PC-3 (cell line): ENCODE measurements at regions not wholly inside any gene's neighbourhood (a gene's known extent, or its start where the extent isn't known, plus 50 kb on each side); places are given as distances from the start of the nearest gene placed in this dataset.
"Not testable (repeated sequence)": the region's sequence is repeated elsewhere in the genome, so short reads cannot be mapped to it uniquely, and the experiment has no call there.

Experiments
- ATAC-seq: fragments of 200-7000 bp; cut with Tn5 transposase; 2 replicates; pipeline ENCODE4 v1.9.1; 2020; ENCODE audit warnings: mild to moderate bottlenecking, moderate library complexity
- BruUV-seq: library from RNA; stranded (reverse); fragments of 400-500 nt; replicated peaks from 2 replicates; lab custom pipeline; 2021; lab: Mats Ljungman, UMichigan
- CTCF ChIA-PET: fragments of 300-600 bp; sonication (Branson Sonifier 250); formaldehyde crosslinking; loops from one replicate; lab custom pipeline; 2022; ENCODE audit warnings: antibody characterized with exemption; lab: Charles Lee
- POLR2A ChIA-PET: fragments of 300-600 bp; sonication (Branson Sonifier 250); formaldehyde crosslinking; loops from one replicate; lab custom pipeline; 2022; ENCODE audit warnings: antibody characterized with exemption; ENCODE audit not compliant: unreplicated experiment; lab: Charles Lee
- DNase-seq: peaks from one replicate; pipeline ENCODE4 v3.0.0-alpha.2; 2015
- H2AFZ ChIP-seq: fragments of 300-600 bp; sonication (generic); 2 replicates; pipeline ENCODE4 v1.6.0; 2016; ENCODE audit warnings: antibody characterized with exemption, low read length
- H3F3A ChIP-seq: fragments of 300-600 bp; sonication (generic); one replicate; pipeline ENCODE4 v1.6.0; 2017; ENCODE audit warnings: antibody characterized with exemption, low read length, control low read depth, mild to moderate bottlenecking; ENCODE audit not compliant: unreplicated experiment
- H3K27ac ChIP-seq: fragments of 300-600 bp; sonication (generic); 2 replicates; pipeline ENCODE4 v1.5.1; 2016; ENCODE audit warnings: mild to moderate bottlenecking, low read length
- H3K27me3 ChIP-seq: fragments of 300-600 bp; sonication (generic); 2 replicates; pipeline ENCODE4 v1.6.1; 2016; ENCODE audit warnings: low read length, mixed read lengths
- H3K36me3 ChIP-seq: fragments of 300-600 bp; sonication (generic); 2 replicates; pipeline ENCODE4 v1.6.1; 2016; ENCODE audit warnings: low read depth, mixed run types, low read length, mixed read lengths
- H3K4me1 ChIP-seq: fragments of 300-600 bp; sonication (generic); 2 replicates; pipeline ENCODE4 v1.5.1; 2016; ENCODE audit warnings: low read length; ENCODE audit not compliant: insufficient read depth
- H3K4me2 ChIP-seq: fragments of 300-600 bp; sonication (generic); 2 replicates; pipeline ENCODE4 v1.6.0; 2016; ENCODE audit warnings: low read length
- H3K4me3 ChIP-seq: fragments of 300-600 bp; sonication (generic); 2 replicates; pipeline ENCODE4 v1.5.1; 2016; ENCODE audit warnings: mild to moderate bottlenecking, low read length, mixed read lengths
- H3K79me2 ChIP-seq: fragments of 300-600 bp; sonication (generic); 2 replicates; pipeline ENCODE4 v1.6.1; 2017; ENCODE audit warnings: low read length, mixed read lengths
- H3K9ac ChIP-seq: fragments of 300-600 bp; sonication (generic); 2 replicates; pipeline ENCODE4 v1.6.0; 2016; ENCODE audit warnings: mild to moderate bottlenecking, low read length
- H3K9me2 ChIP-seq: fragments of 300-600 bp; sonication (generic); replicated peaks from 2 replicates; pipeline ENCODE4 v1.6.1; 2016; ENCODE audit warnings: mixed run types, low read length, mixed read lengths
- H3K9me3 ChIP-seq: fragments of 300-600 bp; sonication (generic); 2 replicates; pipeline ENCODE4 v1.6.1; 2016; ENCODE audit warnings: low read length, mixed read lengths
- H4K20me1 ChIP-seq: fragments of 300-600 bp; sonication (generic); 2 replicates; pipeline ENCODE4 v1.6.1; 2016; ENCODE audit warnings: low read length, mixed read lengths
- EZH2 ChIP-seq: fragments of 300-600 bp; sonication (generic); IDR thresholded peaks from one replicate; pipeline ENCODE4 v1.6.1; 2017; ENCODE audit warnings: antibody characterized with exemption, mild to moderate bottlenecking, low read length; ENCODE audit not compliant: unreplicated experiment
- EZH2phosphoT487 ChIP-seq: fragments of 300-600 bp; sonication (generic); IDR thresholded peaks from 2 replicates; pipeline ENCODE4 v1.6.1; 2018; ENCODE audit warnings: mild to moderate bottlenecking, antibody characterized with exemption, low read length, borderline replicate concordance
- intact Hi-C: fragments of 100-400 bp; cut with micrococcal nuclease; formaldehyde crosslinking; loops from 2 replicates; pipeline ENCODE4 v1.9.0; 2023
- TF ChIP-seq, protein P1 (sequence below): fragments of 300-600 bp; sonication (generic); conservative IDR thresholded peaks from 2 replicates; pipeline ENCODE4 v1.5.1; 2017; ENCODE audit warnings: antibody characterized with exemption, low read depth, mild to moderate bottlenecking, low read length

DNA sequence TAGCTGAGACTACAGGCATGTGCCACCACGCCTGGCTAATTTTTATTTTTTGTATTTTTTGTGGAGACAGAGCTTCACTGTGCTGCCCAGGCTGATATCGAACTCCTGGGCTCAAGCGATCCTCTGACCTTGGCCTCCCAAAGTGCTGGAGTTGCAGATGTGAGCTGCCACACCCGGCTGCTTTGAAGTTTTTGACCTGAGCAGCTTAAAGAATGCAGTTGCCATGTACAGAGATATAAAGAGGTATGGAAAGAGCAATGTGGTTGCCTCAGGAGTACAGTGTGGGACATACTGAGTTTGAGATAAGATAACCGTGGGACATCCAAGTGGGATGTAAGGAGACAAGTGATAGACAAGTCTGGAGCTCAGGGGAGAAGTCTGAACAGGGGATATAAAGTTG is 82.7 kb upstream of the LSM14A start:
- no peak overlapping the region for H3K27ac ChIP-seq
- H3F3A ChIP-seq, result no peaks in the 10 kb centered on the region
- no peak overlapping the region for H3K4me2 ChIP-seq
- no peaks in the 10 kb centered on the region for H4K20me1 ChIP-seq
- H3K9me2 ChIP-seq, result no peaks in the 10 kb centered on the region
- DNase-seq (no peak), ATAC-seq (no peak)
- H3K79me2 ChIP-seq, result no peaks in the 10 kb centered on the region
- TF ChIP-seq, protein P1, sequence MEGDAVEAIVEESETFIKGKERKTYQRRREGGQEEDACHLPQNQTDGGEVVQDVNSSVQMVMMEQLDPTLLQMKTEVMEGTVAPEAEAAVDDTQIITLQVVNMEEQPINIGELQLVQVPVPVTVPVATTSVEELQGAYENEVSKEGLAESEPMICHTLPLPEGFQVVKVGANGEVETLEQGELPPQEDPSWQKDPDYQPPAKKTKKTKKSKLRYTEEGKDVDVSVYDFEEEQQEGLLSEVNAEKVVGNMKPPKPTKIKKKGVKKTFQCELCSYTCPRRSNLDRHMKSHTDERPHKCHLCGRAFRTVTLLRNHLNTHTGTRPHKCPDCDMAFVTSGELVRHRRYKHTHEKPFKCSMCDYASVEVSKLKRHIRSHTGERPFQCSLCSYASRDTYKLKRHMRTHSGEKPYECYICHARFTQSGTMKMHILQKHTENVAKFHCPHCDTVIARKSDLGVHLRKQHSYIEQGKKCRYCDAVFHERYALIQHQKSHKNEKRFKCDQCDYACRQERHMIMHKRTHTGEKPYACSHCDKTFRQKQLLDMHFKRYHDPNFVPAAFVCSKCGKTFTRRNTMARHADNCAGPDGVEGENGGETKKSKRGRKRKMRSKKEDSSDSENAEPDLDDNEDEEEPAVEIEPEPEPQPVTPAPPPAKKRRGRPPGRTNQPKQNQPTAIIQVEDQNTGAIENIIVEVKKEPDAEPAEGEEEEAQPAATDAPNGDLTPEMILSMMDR, result no peak
- TF ChIP-seq EZH2phosphoT487 (no peak), EZH2 (no peak)
- H3K27me3 ChIP-seq, result no peaks in the 10 kb centered on the region
- no peaks in the 10 kb centered on the region for H3K9me3 ChIP-seq
- H3K4me3 ChIP-seq, result no peak overlapping the region
- CTCF ChIA-PET, result no interaction called here
- peaks cover 10% of the 10 kb centered on the region for H3K4me1 ChIP-seq
- POLR2A ChIA-PET, result no interaction called here
- no peak overlapping the region for H3K9ac ChIP-seq
- no TSS peak for BruUV-seq
- H3K36me3 ChIP-seq, result no peaks in the 10 kb centered on the region
- intact Hi-C loops, result no loop called here
- no peak overlapping the region for H2AFZ ChIP-seq

DNA sequence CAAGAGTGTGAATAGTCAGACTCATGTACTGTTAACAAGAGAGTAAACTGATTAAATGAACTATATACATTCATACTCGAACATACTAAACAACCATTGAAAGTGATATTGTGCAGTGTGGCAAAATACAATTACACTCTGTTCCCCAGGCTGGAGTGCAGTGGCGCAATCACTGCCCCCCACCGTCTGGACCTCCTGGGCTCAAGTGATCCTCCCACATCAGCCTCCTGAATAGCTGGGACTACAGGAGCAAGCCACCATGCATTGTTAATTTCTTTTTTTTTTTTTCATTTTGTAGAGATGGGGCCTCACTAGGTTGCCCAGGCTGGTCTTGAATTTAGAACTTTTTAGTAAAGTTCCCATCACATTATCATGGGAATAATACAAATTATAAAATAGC is 77.3 kb upstream of the LSM14A start:
- Histone ChIP-seq H3K27me3 (no peaks in the 10 kb centered on the region), H3K27ac (no peak overlapping the region), H3K79me2 (no peaks in the 10 kb centered on the region), H2AFZ (no peak overlapping the region), H3K4me3 (no peak overlapping the region), H4K20me1 (no peaks in the 10 kb centered on the region), H3K4me1 (0 out of 2 replicates have a peak, but pooled peaks cover 3% of the 10 kb centered on the region), H3K9ac (no peak overlapping the region), H3K4me2 (no peak overlapping the region), H3K9me2 (no peaks in the 10 kb centered on the region), H3K36me3 (no peaks in the 10 kb centered on the region), H3K9me3 (no peaks in the 10 kb centered on the region), H3F3A (no peaks in the 10 kb centered on the region)
- TF ChIP-seq EZH2phosphoT487 (no peak), EZH2 (no peak)
- TF ChIP-seq, protein P1, result no peak
- POLR2A ChIA-PET, result no interaction called here
- intact Hi-C loops, result loop anchor here (5.0 kb wide), 1 partner anchor 98 kb away; no protein-coding TSS in a partner anchor
- no TSS peak for BruUV-seq
- DNase-seq (no peak), ATAC-seq (no peak)
- CTCF ChIA-PET, result no interaction called here

DNA sequence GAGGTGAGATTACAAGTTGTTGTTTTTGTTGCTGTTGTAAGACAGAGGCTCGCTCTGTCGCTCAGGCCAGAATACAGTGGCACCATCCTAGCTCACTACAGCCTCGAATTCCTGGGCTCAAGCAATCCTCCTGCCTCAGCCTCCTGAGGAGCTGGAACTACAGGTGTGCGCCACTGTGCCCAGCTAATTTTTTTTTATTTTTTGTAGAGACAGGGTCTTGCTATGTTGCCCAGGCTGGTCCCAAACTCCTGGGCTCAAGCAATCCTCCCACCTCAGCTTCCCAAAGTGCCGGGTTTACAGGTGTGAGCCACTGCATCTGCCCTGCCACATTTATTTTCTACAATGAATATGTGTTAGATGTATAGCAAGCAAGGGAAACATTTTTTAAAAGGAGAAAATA is 76.9 kb upstream of the LSM14A start:
- H3K27ac ChIP-seq, POLR2A ChIA-PET, H3K9me2 ChIP-seq, H2AFZ ChIP-seq, H3F3A ChIP-seq, BruUV-seq, H3K4me3 ChIP-seq, H3K4me1 ChIP-seq, H3K36me3 ChIP-seq, H3K9me3 ChIP-seq, H3K79me2 ChIP-seq, H4K20me1 ChIP-seq, ATAC-seq, H3K9ac ChIP-seq, H3K4me2 ChIP-seq, H3K27me3 ChIP-seq, DNase-seq: not testable (repeated sequence)
- CTCF ChIA-PET, result interaction anchor here (1.5 kb wide), 1 partner anchor 54 kb away, joined by 15 read pairs; no protein-coding TSS in a partner anchor
- intact Hi-C loops, result loop anchor here (5.0 kb wide), 1 partner anchor 98 kb away; no protein-coding TSS in a partner anchor
